ENCODE measurements at regions not wholly inside any gene's neighbourhood (a gene's known extent, or its start where the extent isn't known, plus 50 kb on each side); places are given as distances from the start of the nearest gene placed in this dataset.

- POLR2A ChIA-PET = no interaction called here
- CTCF ChIA-PET = no interaction called here
- no peak overlapping the region for H3K27ac ChIP-seq (ENCODE audit: extremely low read depth, low read depth, low read length)
These were observed 554.9 kb downstream of the CDH26 start for GRCh38 chr20:60513141-60513540.

GRCh38 chr20:60516442-60516841 is 558.2 kb downstream of the CDH26 start:
- ChIA-PET CTCF (no interaction called here), POLR2A (no interaction called here)
- TF ChIP-seq FEZF1 (tag by site-specific recombination; IDR thresholded peaks at IDR 0.05) (no peak), ZNF660 (tag by site-specific recombination; IDR thresholded peaks at IDR 0.05) (no peak), ZSCAN30 (tag by site-specific recombination; IDR thresholded peaks at IDR 0.05) (no peak), ZNF248 (tag by site-specific recombination; IDR thresholded peaks at IDR 0.05) (no peak), MEIS1 (CRISPR knock-in tag; IDR thresholded peaks at IDR 0.05; ENCODE audit: borderline replicate concordance) (no peak), ZNF221 (tag by site-specific recombination; IDR thresholded peaks at IDR 0.05; ENCODE audit: borderline replicate concordance) (no peak), ZNF19 (tag by site-specific recombination; IDR thresholded peaks at IDR 0.05; ENCODE audit: low read depth) (no peak), WT1 (tag by site-specific recombination; IDR thresholded peaks at IDR 0.05) (no peak), ZNF449 (tag by site-specific recombination; IDR thresholded peaks at IDR 0.05) (no peak)

More at GRCh38 chr20:60513141-60513540, 554.9 kb downstream of the CDH26 start:
- H3K4me1 ChIP-seq (ENCODE audit: control insufficient read depth, insufficient read depth, low read length) = no peaks in the 10 kb centered on the region
- no peaks in the 10 kb centered on the region for H3K36me3 ChIP-seq (ENCODE audit: control insufficient read depth in 2 of 2, insufficient read depth in 1 of 2, low read length in 2 of 2)
- TF ChIP-seq ZNF354C (tag by site-specific recombination; IDR thresholded peaks at IDR 0.05; ENCODE audit: borderline replicate concordance, low read depth) = no peak
- no peak for TF ChIP-seq TRIM28 (IDR thresholded peaks at IDR 0.05; ENCODE audit: borderline replicate concordance, low read length)
- no peak for TF ChIP-seq AEBP2 (tag by site-specific recombination; IDR thresholded peaks at IDR 0.05; ENCODE audit: borderline replicate concordance)
- TF ChIP-seq KLF10 (tag by site-specific recombination; IDR thresholded peaks at IDR 0.05) = no peak
- no peak for TF ChIP-seq ZNF549 (tag by site-specific recombination; IDR thresholded peaks at IDR 0.05)
- no peak for TF ChIP-seq ZNF521 (tag by site-specific recombination; IDR thresholded peaks at IDR 0.05)
- TF ChIP-seq ZNF707 (tag by site-specific recombination; IDR thresholded peaks at IDR 0.05) = no peak
- no peak for TF ChIP-seq ZBTB49 (tag by site-specific recombination; IDR thresholded peaks at IDR 0.05; ENCODE audit: low read depth)
- TF ChIP-seq FEZF1 (tag by site-specific recombination; IDR thresholded peaks at IDR 0.05) = no peak
- no peak for TF ChIP-seq ZNF341 (tag by site-specific recombination; IDR thresholded peaks at IDR 0.05; ENCODE audit: low read depth)
- no peak for TF ChIP-seq YY1 (tag by site-specific recombination; IDR thresholded peaks at IDR 0.05)
- no peak for TF ChIP-seq ZNF624 (tag by site-specific recombination; IDR thresholded peaks at IDR 0.05)
- no peak for TF ChIP-seq ZNF398 (tag by site-specific recombination; IDR thresholded peaks at IDR 0.05)
- TF ChIP-seq ZNF302 (tag by site-specific recombination; IDR thresholded peaks at IDR 0.05; ENCODE audit: low read depth) = no peak
- TF ChIP-seq ZNF830 (tag by site-specific recombination; IDR thresholded peaks at IDR 0.05; ENCODE audit: low read depth) = no peak
- H3K4me3 ChIP-seq (ENCODE audit: low read depth, low read length) = no peak overlapping the region
- H3K9me3 ChIP-seq (ENCODE audit: control insufficient read depth, insufficient read depth, low read depth, low read length) = no peaks in the 10 kb centered on the region

More at GRCh38 chr20:60516442-60516841, 558.2 kb downstream of the CDH26 start:
- Histone ChIP-seq H3K27ac (ENCODE audit: extremely low read depth, low read depth, low read length) (no peak overlapping the region), H3K4me1 (ENCODE audit: control insufficient read depth, insufficient read depth, low read length) (no peaks in the 10 kb centered on the region), H3K36me3 (ENCODE audit: control insufficient read depth in 2 of 2, insufficient read depth in 1 of 2, low read length in 2 of 2) (no peaks in the 10 kb centered on the region), H3K9me3 (ENCODE audit: control insufficient read depth, insufficient read depth, low read depth, low read length) (no peaks in the 10 kb centered on the region), H3K4me3 (ENCODE audit: low read depth, low read length) (no peak overlapping the region)

All from HEK293 (cell line).